Immature natural killer cell (primary cell): ENCODE measurements at regions not wholly inside any gene's neighbourhood (a gene's known extent, or its start where the extent isn't known, plus 50 kb on each side); places are given as distances from the start of the nearest gene placed in this dataset.
"Not testable (repeated sequence)": the region's sequence is repeated elsewhere in the genome, so short reads cannot be mapped to it uniquely, and the experiment has no call there.

ENCODE experiments used
- DNase-seq, 3 donors: peaks; one replicate each; pipeline ENCODE4 v3.0.0; 2022; ENCODE audit warnings: mixed read lengths in 1 of 3
- H3K27ac Mint-ChIP-seq, 6 donors: one replicate each; pipeline ENCODE4 v1.8.0; 2020; ENCODE audit warnings: mixed read lengths in 6 of 6, mild to moderate bottlenecking in 5 of 6, inconsistent platforms in 4 of 6, moderate library complexity in 3 of 6
- H3K27me3 Mint-ChIP-seq, 3 donors: one replicate each; pipeline ENCODE4 v1.8.0; 2020 to 2021; ENCODE audit warnings: low read depth in 3 of 3, mild to moderate bottlenecking in 3 of 3, mixed read lengths in 3 of 3, moderate library complexity in 3 of 3, inconsistent platforms in 1 of 3
- H3K36me3 Mint-ChIP-seq, 3 donors: one replicate each; pipeline ENCODE4 v1.8.0; 2020; ENCODE audit warnings: mixed read lengths in 3 of 3, inconsistent platforms in 2 of 3, mild to moderate bottlenecking in 2 of 3
- H3K4me1 Mint-ChIP-seq, 2 donors: one replicate each; pipeline ENCODE4 v1.8.0; 2020; ENCODE audit warnings: inconsistent platforms in 2 of 2, mild to moderate bottlenecking in 2 of 2, mixed read lengths in 2 of 2, moderate library complexity in 1 of 2
- H3K4me3 Mint-ChIP-seq, 5 donors: one replicate each; pipeline ENCODE4 v1.8.0; 2020; ENCODE audit warnings: mild to moderate bottlenecking in 5 of 5, mixed read lengths in 5 of 5, inconsistent platforms in 3 of 5, moderate library complexity in 3 of 5
- H3K9me3 Mint-ChIP-seq, 6 donors: one replicate each; pipeline ENCODE4 v1.8.0; 2020; ENCODE audit warnings: mild to moderate bottlenecking in 6 of 6, mixed read lengths in 6 of 6, inconsistent platforms in 4 of 6, moderate library complexity in 3 of 6

DNA sequence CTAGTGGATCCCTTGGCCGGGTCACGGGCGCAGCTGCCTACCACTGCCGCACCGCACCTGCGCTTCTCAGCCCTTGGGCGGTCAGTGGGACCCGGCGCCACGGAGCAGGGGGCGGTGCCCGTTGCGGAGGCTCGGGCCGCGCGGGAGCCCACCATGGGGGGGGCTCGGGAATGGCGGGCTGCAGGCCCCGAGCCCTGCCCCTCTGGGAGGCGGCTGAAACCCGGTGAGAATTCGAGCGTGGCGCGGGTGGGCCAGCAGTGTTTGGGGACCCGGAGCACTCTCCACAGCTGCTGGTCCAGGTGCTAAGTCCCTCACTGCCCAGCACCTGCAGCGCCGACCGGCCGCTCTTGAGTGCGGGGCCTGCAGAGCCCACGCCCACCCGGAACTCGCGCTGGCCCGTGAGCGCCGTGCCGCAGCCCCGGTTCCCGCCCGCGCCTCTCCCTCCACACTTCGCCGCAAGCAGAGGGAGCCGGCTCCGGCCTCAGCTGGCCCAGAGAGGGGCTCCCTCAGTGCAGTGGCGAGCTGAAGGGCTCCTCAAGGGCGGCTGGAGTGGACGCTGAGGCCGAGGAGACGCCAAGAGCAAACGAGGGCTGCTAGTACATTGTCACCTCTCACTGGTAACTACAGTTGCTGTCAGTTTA is 120.5 kb upstream of the TMEM170B start:
- no peaks in the 10 kb centered on the region for H3K36me3 Mint-ChIP-seq
- no peak overlapping the region for H3K4me3 Mint-ChIP-seq
- no peak overlapping the region for H3K27ac Mint-ChIP-seq
- H3K9me3 Mint-ChIP-seq: peaks cover 0 to 6% (median 0%) of the 10 kb centered on the region in 6 donors
- DNase-seq: no peak
- no peaks in the 10 kb centered on the region for H3K4me1 Mint-ChIP-seq
- H3K27me3 Mint-ChIP-seq: no peaks in the 10 kb centered on the region

DNA sequence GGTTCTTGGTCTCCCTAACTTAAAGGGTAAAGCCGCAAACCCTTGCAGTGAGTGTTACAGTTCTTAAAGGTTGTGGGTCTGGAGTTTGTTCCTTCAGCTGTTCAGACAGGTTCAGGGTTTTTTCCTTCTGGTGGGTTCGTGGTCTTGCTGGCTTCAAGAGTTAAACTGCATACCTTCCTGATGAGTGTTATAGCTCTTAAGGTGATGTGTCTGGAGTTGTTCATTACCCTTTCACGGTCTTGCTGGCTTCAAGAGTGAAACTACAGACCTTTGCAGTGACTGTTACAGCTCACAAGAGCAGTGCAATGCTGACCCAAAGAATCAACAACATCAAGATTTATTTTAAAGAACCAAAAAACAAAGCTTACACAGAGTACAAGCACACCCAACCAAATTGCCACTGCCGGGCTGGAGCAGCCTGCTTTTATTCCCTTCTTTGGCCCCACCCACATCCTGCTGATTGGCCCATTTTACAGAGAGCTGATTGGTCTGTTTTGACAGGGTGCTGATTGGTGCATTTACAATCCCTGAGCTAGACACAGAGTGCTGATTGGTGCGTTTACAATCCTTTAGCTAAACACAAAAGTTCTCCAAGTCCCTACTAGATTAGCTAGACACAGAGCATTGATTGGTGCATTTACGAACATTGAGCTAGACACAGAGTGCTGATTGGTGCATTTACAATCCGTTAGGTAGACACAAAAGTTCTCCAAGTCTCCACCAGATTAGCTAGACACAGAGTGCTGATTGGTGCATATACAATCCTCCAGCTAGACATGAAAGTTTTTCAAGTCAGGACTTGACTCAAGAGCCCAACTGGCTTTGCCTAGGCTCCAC is 121.2 kb upstream of the TMEM170B start:
- not testable (repeated sequence) for H3K4me3 Mint-ChIP-seq, H3K27me3 Mint-ChIP-seq, H3K4me1 Mint-ChIP-seq, H3K27ac Mint-ChIP-seq, H3K9me3 Mint-ChIP-seq, H3K36me3 Mint-ChIP-seq
- peak in 1 of 3 donors; percentile 10 for DNase-seq

- Mint-ChIP-seq H3K9me3 (peaks cover 0 to 6% (median 0%) of the 10 kb centered on the region in 6 donors), H3K27me3 (no peaks in the 10 kb centered on the region), H3K27ac (no peak overlapping the region), H3K4me1 (no peaks in the 10 kb centered on the region), H3K4me3 (no peak overlapping the region), H3K36me3 (no peaks in the 10 kb centered on the region)
- no peak for DNase-seq
Observed at GRCh38 chr6:11415557-11415956, 122.0 kb upstream of the TMEM170B start.

DNA sequence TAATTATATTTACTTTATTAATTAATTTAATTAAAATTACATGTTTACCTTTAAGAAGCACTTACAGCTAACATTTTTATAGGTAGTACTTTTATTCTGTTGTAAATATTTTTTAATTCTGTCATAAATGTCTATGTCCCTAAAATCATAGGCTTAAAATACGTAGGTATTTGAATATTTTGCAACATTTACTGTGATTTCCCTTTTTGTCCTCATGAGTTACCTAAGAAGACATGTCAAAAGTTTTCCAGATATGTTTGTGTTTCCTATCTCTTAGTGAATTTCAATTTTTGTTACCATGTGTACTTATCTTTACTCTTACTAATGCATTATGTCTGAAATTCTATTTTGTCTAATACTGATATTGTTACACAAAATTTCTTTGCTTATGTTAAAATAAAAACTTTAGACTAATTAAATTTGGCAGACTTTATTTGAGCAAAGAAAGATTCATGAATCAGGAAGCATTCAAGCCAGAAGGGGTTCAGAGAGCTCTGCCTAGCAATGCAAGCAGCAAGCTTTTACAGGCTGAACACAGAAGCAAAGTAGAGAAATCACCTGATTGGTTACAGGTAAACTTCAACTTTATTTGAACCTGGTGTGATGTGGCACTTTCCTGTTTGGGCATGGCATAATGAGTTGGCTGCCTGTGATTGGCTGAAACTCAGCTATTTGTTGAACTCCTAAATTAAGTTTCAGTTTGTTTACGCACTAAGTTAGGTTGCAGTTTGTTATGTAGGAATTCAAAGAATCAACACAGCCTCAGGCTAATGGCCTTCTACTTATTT is 123.2 kb upstream of the TMEM170B start:
- peaks cover 0 to 6% (median 0%) of the 10 kb centered on the region in 6 donors for H3K9me3 Mint-ChIP-seq
- DNase-seq: peak in 1 of 3 donors; percentile 23
- H3K27me3 Mint-ChIP-seq: no peaks in the 10 kb centered on the region
- no peaks in the 10 kb centered on the region for H3K4me1 Mint-ChIP-seq
- H3K27ac Mint-ChIP-seq: no peak overlapping the region
- no peaks in the 10 kb centered on the region for H3K36me3 Mint-ChIP-seq
- H3K4me3 Mint-ChIP-seq: peak overlapping the region in 1 of 5 donors; percentile 16

- Mint-ChIP-seq H3K36me3 (no peaks in the 10 kb centered on the region), H3K4me3 (no peak overlapping the region), H3K27ac (no peak overlapping the region), H3K4me1 (no peaks in the 10 kb centered on the region), H3K9me3 (peaks cover 0 to 6% (median 0%) of the 10 kb centered on the region in 6 donors), H3K27me3 (peaks cover 0 to 1% (median 0%) of the 10 kb centered on the region in 3 donors)
- no peak for DNase-seq
Observed at GRCh38 chr6:11413728-11414127, 123.8 kb upstream of the TMEM170B start.

DNA sequence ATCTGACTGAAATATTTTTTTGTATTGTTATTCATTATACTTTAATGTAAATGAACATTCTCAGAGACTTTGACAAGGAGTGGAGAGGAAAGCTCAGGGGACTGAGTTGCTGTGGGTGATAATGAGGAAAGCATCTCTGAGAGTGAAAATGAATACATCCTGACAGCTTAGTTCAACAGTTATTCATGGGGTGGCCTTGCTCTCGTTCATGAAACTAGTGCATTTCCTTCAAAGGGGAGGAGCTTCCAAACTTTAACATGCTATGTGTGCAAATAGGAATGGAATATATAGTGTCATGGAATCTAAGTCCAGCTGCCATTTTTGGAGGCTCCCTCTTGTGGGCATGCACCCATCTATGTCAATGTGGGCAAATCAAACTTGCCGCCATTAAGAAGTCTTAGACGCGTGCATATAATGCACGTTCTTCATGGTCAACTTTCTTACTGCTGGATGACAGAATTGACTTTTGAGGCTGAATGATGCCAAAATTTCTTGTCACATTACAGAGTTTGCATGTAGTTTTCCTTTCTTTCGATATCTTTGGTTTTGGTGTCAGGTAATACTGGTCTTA is 124.3 kb upstream of the TMEM170B start:
- H3K36me3 Mint-ChIP-seq: no peaks in the 10 kb centered on the region
- no peak overlapping the region for H3K27ac Mint-ChIP-seq
- peaks cover 0 to 6% (median 0%) of the 10 kb centered on the region in 6 donors for H3K9me3 Mint-ChIP-seq
- no peaks in the 10 kb centered on the region for H3K4me1 Mint-ChIP-seq
- H3K27me3 Mint-ChIP-seq: peaks cover 0 to 1% (median 0%) of the 10 kb centered on the region in 3 donors
- DNase-seq: no peak
- H3K4me3 Mint-ChIP-seq: no peak overlapping the region

DNA sequence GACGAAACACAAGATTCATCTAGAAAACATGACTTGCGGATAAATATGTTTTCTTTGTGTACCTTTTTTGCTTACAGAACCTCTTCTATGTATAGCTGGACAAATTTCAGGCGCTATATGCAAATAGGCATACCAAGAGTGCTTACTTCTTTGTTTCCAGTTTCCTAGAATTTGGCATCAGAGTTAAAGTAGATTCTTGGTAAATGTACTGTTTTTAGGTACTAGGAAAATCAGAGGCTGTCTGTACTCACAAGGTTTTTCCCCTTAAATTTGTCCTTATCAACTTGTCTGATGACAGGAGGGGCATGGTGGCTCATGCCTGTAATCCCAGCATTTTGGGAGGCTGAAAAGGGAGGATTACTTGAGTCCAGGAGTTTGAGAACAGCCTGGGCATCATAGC is 124.9 kb upstream of the TMEM170B start:
- no peak for DNase-seq
- Mint-ChIP-seq H3K27ac (no peak overlapping the region), H3K4me1 (no peaks in the 10 kb centered on the region), H3K9me3 (peaks cover 0 to 4% (median 0%) of the 10 kb centered on the region in 6 donors), H3K36me3 (peaks cover 0 to 2% (median 0%) of the 10 kb centered on the region in 3 donors), H3K4me3 (no peak overlapping the region), H3K27me3 (peaks cover 0 to 1% (median 0%) of the 10 kb centered on the region in 3 donors)

- Mint-ChIP-seq H3K4me3 (no peak overlapping the region), H3K4me1 (no peaks in the 10 kb centered on the region), H3K27me3 (peaks cover 0 to 1% (median 0%) of the 10 kb centered on the region in 3 donors), H3K9me3 (peaks cover 0 to 4% (median 0%) of the 10 kb centered on the region in 6 donors), H3K36me3 (peaks cover 0 to 3% (median 0%) of the 10 kb centered on the region in 3 donors), H3K27ac (peak overlapping the region in 1 of 6 donors; percentile 4)
- DNase-seq: no peak
Observed at GRCh38 chr6:11412011-11412424, 125.5 kb upstream of the TMEM170B start.

DNA sequence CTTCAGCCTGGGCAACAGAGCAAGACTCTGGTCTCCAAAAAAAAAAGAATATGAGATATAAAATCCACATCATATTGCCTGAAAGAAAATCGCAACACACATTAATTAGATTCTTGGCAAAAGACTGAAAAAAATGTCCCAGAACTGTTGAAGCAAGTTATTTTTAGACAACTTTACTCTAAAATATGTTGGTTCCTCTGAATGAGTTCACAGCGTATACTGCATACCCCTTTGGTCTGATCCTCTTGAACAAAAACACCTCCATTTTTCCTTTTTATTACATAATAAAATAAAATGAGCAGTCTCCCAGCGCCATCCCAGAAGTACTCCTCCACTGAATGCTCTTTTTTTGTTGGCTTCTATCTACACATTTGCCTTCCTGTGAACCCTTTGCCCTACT is 126.0 kb upstream of the TMEM170B start:
- peaks cover 0 to 4% (median 0%) of the 10 kb centered on the region in 6 donors for H3K9me3 Mint-ChIP-seq
- DNase-seq: no peak
- no peak overlapping the region for H3K4me3 Mint-ChIP-seq
- peak overlapping the region in 1 of 6 donors; percentile 4 for H3K27ac Mint-ChIP-seq
- no peaks in the 10 kb centered on the region for H3K4me1 Mint-ChIP-seq
- peaks cover 0 to 1% (median 0%) of the 10 kb centered on the region in 3 donors for H3K27me3 Mint-ChIP-seq
- H3K36me3 Mint-ChIP-seq: peaks cover 0 to 3% (median 0%) of the 10 kb centered on the region in 3 donors

GRCh38 chr6:11410539-11411307 is 126.8 kb upstream of the TMEM170B start:
- Mint-ChIP-seq H3K4me3 (no peak overlapping the region), H3K4me1 (peaks cover 3 to 4% of the 10 kb centered on the region in 2 donors), H3K27ac (no peak overlapping the region), H3K9me3 (no peaks in the 10 kb centered on the region), H3K27me3 (peaks cover 0 to 1% (median 0%) of the 10 kb centered on the region in 3 donors), H3K36me3 (peaks cover 0 to 3% (median 0%) of the 10 kb centered on the region in 3 donors)
- DNase-seq: no peak

DNA sequence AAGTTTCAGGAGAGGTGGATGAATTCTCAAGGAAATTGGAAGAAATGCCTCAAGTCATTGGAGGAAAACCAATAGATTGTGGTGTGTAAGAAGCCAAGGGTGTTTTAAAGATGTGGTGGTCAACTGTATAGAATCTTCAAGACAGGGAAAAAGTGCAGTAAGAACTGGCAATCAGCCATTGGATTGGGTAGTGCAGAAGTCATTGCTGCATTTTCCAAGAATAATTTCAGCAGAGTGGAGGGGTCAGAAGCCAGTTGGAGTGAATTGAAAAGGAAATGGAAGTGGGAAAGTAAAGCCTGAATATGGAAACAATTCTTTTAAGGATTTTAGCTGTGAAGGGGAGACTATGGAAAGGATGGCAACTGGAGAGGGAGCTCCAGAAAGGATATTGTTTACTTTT is 128.2 kb upstream of the TMEM170B start:
- DNase-seq: no peak
- Mint-ChIP-seq H3K36me3 (peaks cover 0 to 3% (median 0%) of the 10 kb centered on the region in 3 donors), H3K4me3 (no peak overlapping the region), H3K27me3 (peaks cover 0 to 1% (median 0%) of the 10 kb centered on the region in 3 donors), H3K4me1 (peaks cover 11 to 16% of the 10 kb centered on the region in 2 donors), H3K27ac (no peak overlapping the region), H3K9me3 (no peaks in the 10 kb centered on the region)

DNA sequence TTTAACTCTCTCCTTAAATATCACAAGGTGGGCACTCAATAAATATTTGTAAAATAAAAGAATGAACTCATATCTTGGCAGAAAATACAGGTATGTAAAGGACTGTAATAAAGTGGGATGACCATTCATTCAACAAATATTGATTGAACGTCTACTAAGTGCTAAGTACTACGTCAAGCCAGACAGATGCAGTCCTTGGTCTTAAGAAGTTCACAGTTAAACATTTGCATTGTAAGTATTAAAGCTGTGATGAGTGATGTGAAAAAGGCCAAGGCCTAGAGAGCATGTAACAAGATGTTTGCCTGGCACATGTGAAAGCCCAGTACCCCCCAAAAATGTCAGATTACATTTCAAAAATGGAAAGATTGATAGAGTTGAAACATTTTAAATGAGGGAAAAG is 130.1 kb upstream of the TMEM170B start:
- no peak overlapping the region for H3K4me3 Mint-ChIP-seq
- no peak overlapping the region for H3K27ac Mint-ChIP-seq
- H3K27me3 Mint-ChIP-seq: peaks cover 0 to 1% (median 0%) of the 10 kb centered on the region in 3 donors
- DNase-seq: no peak
- peaks cover 0 to 3% (median 0%) of the 10 kb centered on the region in 3 donors for H3K36me3 Mint-ChIP-seq
- H3K9me3 Mint-ChIP-seq: no peaks in the 10 kb centered on the region
- peaks cover 11 to 16% of the 10 kb centered on the region in 2 donors for H3K4me1 Mint-ChIP-seq

GRCh38 chr6:11404838-11405237 is 132.7 kb upstream of the TMEM170B start:
- H3K36me3 Mint-ChIP-seq: peaks cover 0 to 3% (median 0%) of the 10 kb centered on the region in 3 donors
- peaks cover 11 to 16% of the 10 kb centered on the region in 2 donors for H3K4me1 Mint-ChIP-seq
- peaks cover 0 to 1% (median 0%) of the 10 kb centered on the region in 3 donors for H3K27me3 Mint-ChIP-seq
- no peak for DNase-seq
- no peaks in the 10 kb centered on the region for H3K9me3 Mint-ChIP-seq
- H3K4me3 Mint-ChIP-seq: peak overlapping the region in 1 of 5 donors; percentile 3
- H3K27ac Mint-ChIP-seq: peak overlapping the region in 3 of 6 donors; percentile 19 to 65 (median 58)
